ENCODE measurements at regions not wholly inside any gene's neighbourhood (a gene's known extent, or its start where the extent isn't known, plus 50 kb on each side); places are given as distances from the start of the nearest gene placed in this dataset.

DNA sequence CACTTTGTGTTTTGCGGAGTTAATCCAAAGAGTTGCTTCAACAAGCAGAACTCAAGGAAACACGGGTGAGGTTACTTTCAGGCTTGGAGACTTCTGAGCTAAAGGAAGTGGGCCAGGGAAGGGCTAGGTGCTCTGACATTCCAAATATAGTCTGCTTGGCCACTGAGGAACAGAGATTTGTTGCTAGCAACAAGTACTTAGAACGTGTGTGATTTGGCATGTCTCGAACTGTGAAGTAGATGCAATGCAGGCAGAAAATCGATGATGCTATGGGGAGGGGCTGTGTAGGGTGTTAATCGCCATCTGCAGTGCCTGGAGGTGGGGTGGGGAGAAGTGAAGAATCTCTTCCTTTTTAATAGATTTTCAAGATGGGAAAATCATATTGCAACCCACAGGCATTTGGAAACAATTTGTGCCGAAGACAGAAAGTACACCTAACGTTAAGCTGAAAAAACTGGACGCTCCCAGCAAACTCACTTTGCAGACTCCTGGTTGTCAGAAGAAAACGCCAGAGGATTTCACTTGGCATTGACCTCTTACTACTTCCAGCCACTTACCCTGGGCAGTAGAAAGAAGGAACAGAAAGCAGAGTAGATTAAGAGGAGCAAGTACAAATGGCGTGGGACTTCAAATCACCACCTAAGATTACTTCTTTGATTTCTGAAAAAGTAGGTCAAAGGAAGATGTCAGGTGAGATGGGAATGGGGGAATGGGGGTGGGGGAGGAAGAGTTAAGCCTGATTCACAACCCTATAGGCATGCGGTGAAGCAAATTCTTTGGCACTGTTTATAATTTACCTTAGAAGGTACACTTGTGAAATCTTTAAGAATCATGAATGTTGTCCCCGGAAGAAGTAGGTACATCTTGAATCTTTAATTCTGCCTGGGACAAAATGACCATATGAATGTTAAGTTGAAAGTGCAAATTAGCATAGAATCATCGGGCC is 314.1 kb downstream of the CD83 start:
- TF ChIP-seq, protein P1, sequence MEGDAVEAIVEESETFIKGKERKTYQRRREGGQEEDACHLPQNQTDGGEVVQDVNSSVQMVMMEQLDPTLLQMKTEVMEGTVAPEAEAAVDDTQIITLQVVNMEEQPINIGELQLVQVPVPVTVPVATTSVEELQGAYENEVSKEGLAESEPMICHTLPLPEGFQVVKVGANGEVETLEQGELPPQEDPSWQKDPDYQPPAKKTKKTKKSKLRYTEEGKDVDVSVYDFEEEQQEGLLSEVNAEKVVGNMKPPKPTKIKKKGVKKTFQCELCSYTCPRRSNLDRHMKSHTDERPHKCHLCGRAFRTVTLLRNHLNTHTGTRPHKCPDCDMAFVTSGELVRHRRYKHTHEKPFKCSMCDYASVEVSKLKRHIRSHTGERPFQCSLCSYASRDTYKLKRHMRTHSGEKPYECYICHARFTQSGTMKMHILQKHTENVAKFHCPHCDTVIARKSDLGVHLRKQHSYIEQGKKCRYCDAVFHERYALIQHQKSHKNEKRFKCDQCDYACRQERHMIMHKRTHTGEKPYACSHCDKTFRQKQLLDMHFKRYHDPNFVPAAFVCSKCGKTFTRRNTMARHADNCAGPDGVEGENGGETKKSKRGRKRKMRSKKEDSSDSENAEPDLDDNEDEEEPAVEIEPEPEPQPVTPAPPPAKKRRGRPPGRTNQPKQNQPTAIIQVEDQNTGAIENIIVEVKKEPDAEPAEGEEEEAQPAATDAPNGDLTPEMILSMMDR (IDR thresholded peaks at IDR 0.05) = no peak
- no peak for TF ChIP-seq POLR2A (IDR thresholded peaks at IDR 0.05)

All from upper lobe of left lung (tissue), 4 donors.